NOMO-1 treated with DMSO at 0.1 percent for 48 hours (cell line): ENCODE measurements at regions not wholly inside any gene's neighbourhood (a gene's known extent, or its start where the extent isn't known, plus 50 kb on each side); places are given as distances from the start of the nearest gene placed in this dataset.

Experiments used
- DNase-seq: peaks from one replicate; lab custom pipeline; 2025; ENCODE audit not compliant: unreplicated experiment; lab: John Stamatoyannopoulos, UW

DNA sequence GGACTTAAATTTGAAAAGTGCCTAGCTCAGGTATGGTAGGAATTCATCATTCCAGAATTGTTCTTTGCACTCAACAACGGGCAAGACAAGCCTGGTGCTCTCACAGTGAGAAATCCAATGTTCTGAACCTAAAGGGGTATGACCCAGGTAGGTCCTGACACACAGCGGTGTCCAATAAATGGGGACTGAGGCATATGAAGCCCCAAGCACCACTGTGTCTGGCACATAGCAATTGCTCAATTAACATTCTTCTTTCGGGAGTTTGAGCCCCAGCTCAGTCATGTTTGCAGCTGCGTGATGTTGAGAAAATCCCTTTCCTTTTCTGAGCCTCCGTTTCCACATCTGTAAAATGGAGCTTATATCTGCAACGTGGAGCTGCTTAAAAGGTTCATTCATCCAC lies 535.8 kb downstream of the MIAT start:
- no peak for DNase-seq

DNA sequence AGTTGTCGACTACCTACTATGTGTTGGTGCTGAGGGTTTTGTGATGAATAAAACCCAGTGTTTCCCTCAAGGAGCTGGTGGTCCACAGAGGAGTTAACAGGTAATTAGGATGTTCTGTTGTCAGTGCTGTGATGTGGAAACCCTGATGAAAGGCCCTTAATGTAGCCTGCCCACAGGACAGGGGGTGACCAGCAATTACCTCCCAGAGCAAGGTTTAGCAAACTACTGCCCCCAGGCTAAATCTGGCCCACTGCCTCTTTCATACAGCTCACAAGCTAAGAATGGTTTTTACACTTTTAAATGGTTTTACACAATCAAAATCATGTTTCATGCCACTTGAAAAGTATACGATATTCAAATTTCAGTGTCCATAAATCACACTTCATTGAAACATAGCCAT lies 536.2 kb downstream of the MIAT start:
- DNase-seq, result no peak

DNA sequence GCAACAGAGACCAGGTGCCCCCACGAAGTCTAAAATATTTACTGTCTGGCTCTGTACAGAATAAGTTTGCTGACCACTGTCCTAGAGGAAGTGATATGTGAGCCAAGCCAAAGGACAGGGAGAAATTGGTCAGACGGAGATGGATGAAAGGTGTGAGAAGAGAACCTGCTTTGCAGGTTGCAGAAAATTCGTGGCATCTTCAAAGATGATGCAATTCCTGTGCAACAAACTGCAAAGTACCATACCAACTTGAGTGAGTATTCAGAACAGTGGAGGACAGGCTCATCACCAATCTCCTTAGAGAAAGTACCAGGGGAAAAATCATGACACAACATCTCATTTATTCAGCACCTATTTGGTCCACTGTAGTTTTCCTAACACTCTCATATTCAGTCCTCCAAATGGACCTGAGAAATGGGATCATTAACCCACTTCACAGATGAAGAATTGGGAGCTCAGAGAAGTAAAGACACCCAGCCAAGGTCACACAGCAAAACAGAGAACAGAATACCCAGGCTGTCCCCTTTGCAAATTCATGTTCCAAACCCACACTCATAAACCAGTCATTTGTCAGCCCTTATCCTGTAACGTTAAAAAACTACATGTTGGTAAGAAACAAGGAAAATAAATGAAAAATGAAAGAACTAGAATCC lies 536.8 kb downstream of the MIAT start:
- DNase-seq, result no peak

DNA sequence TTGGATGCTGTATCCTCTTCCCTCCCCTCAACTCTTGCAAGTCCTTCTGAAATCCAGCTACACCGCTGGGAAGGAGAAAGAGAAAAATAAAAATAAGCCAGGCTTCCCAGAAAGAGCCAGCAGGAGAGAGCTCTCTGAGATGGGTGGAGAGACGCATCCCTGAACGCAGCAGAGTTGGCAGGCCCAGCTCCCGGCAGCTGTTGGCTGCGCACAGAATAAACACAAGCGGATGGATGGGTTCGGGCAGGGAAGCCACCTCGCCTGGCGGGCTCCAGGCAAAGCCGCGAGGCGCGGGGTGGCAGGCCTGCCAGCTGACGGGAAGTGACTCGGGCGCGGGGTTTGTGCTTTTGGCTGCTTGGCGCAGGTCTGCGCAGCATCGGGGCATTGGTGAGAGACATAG lies 537.7 kb downstream of the MIAT start:
- DNase-seq, result no peak

DNA sequence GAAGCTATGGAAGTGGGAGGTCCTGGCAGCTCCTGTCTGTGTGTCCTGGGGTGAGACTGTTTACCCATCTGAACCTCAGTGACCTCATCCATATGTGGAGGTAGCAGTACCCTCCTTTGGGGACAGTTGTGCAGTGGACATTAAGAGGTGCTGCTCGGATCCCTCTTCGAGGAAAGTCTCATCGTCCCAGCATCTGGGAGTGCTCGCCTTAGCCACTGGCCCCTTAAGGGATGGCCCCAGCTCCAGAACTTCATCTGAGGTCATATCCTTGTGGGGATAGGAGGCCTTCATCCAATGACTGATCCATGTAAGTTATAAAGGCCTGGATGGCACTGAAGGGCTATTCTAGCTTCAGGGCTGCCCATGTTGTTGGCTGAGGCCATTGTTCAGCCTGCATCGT lies 538.1 kb downstream of the MIAT start:
- DNase-seq, result no peak

DNA sequence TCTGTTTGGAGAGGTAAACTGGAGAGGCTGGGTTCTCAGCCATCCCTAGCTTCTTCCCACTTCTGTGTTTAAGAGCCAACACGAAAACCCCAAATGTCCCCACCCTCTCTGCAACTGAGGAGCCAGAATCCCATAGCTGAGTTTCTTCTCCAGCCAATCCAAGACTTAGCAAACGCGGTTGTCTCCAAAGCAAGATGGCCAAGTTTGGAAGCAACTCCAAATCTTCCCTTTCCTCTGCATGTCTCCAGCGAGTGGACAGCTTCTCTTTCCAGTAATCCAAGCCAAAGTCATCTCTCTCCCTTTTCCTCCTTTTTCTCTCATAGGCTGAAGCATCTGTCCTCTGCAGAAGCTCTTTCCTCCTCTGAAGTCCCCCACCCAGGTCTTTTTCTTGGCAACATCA lies 539.2 kb downstream of the MIAT start:
- no peak for DNase-seq

DNA sequence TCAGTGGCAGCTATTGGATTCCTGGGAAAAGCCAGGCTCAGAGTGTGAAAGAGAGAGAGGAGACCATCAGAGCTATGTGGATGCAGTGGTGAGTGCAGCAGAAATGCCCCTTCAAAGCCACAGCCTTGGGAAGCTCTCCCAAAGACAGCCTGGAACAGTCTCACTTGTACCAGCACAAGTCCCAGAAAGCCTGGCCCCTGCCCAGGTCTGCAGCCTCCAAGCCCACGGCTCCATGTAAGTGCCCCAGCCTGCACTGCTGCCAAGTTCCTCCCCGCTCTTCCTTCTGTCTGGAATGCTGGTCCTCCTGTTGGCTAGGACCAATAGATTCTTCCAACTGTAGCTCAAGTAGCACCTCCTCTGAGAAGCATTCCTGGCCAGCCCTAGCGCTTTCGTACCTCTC lies 539.7 kb downstream of the MIAT start:
- no peak for DNase-seq

DNA sequence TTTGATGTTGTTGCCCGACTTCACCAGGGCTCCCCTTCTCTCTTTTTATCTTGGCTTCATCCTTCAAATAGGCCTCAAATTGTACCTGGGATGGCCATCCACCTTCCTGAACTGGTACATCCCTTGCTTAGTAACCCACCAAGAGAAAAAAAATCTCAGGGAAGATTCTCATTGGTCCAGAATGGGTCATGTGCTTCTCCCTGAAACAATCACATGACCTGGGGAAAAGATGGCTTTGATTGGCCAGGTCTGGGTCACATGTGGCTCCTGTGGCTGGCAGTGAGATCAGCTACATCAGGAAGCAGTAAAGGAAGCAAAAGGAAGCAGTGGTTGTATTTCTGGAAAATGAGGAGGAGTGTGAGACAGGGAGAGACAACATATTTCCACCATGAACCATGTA lies 540.2 kb downstream of the MIAT start:
- no peak for DNase-seq

DNA sequence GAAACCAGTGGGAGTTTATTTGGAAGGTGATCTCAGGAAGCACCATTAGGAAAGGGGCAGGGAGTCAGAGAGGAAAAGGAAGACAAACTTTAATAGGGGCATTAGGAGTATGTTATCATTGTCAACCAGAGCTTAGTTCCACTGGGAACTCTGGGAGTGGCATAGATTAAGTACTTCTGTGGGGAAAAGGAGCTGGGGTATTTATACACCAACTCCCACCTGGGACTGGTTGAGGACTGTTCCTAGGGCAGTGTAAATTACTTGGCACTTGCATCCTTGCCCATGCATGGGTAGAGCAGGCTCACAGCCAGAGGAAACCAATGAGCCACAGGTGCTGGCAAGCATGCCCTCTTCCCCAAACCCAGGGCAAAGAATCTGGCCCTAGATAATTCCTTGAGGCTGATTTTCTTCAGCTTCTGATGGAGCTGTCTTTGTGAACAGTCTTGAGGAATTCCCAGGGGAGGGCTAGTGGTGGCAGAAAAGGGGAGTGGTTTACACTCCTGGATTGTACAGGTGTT lies 541.2 kb downstream of the MIAT start:
- no peak for DNase-seq

DNA sequence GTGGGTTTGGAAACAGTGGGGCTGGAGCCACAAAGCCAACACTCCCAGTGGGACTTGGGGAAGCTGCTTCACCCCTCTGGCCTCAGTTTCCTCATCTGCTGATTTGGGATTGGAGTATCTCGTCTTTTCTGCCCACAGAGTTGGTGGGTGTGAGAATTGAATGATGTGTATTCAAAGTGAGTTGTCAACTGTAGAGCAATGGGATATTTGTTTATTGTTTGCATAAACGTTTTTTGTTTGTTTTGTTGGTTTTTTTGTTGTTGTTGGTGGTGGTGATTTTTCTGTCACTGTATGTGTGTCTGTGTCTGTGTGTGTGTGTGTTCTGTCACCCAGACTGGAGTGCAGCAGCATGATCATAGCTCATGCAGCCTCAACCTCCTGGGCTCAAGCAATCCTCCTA lies 542.0 kb downstream of the MIAT start:
- DNase-seq, result no peak

DNA sequence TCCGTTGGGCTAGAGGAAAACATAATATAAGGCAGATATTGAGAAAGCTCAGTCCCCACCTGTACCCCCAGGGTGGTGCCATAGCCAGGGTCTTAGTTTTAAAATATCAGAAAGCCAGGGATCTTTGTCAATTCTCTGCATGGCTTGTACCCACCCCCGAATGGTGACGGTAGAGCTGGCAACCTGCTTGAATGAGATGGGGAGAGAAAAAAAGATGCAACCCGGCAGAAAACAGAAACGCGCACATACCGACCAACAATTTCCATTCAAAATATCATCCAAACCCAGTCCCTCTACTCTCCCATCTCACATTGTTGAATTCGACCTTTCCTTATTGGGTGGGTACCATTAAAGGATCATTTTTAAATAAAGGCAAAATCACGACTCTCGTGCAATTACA lies 543.9 kb downstream of the MIAT start:
- DNase-seq, result no peak

DNA sequence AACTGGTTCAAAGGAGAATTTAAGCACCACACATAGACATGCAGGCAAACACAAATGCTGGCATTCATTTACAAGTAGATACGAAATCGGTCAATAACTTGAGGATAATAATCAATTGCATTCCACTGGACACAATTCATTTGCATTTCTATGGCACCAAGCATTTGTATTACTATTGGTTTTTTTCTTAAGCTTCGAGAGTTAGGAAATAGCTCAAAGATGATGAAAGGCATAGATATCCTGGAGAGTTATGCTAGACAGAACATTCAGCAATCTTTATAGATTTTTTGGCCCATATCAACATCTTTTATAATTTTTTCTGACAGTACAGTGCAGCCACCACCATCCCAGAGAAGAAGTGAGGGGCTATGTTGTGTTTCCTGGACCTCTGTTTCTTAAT lies 544.4 kb downstream of the MIAT start:
- DNase-seq, result no peak

DNA sequence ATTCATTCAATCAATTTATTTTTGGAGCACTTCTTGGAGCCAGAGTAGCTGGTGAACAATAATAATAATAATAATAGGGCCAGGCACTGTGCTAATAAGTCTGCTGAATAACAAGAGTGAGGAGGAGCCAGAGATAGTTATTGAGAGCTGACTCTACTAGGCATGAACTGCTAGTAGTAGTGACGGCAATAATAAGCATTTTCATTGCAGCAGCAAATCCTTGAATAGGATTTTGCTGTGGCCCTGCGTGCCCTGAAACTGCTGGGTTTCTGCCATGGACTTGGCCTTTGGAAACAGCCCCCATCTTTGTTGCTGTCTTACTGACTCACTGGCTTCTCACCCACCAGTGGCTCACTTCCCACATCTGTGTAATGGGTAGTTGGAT lies 545.9 kb downstream of the MIAT start:
- DNase-seq, result no peak

DNA sequence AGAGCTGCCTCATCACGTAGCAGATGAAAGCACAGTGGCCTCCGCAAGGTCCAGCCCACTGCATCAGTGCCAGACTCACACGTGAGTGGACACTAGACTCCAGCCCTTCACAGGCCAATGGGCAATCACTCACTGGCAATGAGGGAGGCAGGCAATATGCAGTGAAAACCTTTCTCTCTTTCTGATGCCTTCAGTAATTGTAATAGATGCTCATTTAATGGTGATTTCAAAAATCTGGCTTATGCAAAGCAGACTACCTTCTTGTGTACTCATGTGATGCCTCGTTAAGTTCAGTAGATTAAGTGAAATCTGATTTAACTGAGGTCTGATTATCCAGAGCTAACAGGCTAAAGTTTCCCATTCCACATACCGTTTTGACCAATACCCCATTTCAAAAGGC lies 546.9 kb downstream of the MIAT start:
- no peak for DNase-seq

DNA sequence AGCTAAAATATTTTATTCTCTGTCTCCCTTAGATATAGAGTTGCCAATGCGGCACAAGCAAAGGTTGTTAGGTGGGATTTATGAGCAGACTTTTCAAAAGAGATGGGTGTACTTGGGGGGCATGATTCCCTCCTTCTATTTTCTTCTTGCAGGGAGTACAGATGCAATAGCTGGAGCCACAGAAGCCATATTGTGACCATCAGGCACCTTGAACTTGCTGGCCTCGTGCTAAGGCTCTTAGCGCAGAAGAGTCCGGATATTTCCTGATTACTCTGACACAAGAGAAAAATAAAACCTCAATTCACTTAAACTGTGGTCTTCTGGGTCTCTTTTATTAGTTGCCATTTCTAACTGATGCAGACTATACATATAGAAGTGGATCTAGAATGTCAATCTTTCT lies 547.4 kb downstream of the MIAT start:
- DNase-seq, result no peak

DNA sequence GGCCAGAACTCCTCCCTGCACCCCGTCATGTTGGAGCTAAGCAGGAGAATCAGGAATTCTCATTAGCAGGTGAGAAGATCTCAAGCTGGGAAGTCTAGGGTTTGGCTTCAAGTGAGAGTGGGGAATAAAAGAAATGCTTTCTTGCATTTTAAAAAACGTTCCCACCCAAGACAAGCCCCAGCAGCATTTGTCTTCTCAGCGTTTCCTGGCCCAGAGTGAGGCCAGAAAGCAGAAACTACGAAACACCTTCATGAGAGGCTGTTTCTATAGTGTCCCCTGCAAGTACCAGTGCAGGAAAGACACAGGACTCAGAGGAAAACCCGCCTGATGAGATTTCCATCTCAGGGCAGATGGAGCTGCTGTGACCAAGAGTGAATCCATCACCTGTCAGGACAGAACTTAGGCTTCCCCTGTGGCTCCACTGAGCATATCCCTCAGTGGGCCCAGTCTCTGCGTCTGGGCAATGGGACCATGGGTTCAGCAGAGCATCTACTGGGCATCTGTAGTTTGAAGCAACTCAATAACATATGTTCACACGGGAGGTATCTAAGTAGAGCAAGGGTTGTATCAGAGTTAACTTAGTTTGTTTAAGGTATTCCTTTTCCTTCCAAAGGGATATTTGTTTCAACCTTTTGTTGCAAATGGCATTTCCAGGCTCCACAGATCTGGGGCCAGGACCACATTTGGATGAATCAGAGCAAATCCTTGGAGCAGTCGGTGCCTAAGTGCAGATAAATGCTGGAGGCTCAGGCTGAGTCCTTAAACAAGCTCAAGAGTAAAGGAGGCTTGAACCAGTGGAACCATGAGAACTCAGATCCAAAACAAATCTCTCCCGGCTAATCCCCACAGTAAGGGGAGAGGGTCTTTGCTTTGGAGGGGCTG lies 548.3 kb downstream of the MIAT start:
- no peak for DNase-seq

DNA sequence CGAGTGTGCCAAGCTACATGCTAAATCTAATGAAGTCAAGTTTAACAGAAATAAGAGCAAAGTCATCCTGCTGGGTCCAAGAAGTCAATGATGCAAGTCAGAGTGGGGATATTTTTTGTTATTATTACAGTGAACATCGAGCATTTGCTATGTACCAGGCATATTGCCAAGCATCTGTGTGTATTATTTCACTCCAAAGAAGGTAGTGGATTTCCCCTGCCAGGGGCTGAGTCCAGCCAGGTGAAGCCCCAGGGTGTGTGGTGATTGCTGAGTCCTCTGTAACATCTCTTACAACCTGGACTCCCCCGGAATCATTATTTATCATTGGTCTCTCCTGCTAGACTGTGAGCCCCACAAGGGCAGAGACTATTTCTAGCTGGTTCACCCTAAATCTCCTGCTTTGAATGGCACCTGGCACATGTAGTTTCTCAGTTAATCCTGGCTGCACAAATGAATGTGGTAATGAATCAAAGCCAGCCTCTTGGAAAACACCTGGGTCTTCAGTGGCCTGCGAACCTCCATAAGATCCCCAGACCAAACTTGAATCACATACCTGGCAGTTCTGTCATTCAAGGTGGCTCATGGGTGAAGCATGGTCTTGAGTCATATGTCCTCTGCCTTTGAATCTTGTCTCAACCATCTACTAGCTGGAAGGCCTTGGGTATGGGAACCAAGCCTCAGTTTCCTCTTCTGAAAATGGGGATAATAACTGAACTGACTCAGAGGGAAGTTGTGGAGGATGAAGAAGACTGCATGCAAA lies 549.2 kb downstream of the MIAT start:
- no peak for DNase-seq

DNA sequence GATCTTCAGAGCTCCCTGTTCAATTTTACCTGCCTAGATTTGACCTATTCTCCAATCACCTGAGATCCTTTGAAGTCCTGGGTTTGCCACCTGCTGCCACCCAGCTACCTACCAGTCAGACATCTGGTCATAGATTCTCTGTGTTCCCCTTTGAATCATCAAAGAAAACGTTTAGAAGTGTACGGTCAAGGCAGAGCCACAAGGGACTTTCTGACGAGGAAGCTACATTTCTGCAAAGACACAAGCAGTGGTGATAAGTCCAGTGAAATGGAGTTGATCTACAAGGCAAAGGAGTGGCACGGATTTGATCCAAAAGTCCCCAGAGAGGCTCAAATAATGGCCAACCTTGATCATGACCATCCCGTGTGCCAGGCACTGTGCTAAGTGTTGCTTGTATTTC lies 549.9 kb downstream of the MIAT start:
- DNase-seq, result no peak

DNA sequence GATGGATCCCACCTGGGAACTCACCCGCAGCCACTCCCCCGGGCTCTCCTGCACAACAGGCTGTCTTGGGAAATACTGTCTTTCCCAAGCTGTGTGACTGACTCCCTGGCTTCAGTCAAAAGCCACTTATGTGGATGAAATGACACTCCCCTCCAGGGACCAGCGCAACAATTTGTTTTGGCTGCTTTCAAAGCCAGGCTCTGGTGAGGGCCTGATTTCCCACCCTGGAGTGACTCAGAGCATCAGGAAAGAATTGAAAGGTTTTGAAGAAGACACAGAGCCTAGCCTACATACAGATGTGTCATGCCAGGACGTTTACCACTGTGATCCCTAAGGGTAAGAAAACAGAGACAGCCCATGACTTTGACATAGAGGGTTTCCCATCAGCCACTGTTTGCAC lies 550.5 kb downstream of the MIAT start:
- DNase-seq, result no peak

DNA sequence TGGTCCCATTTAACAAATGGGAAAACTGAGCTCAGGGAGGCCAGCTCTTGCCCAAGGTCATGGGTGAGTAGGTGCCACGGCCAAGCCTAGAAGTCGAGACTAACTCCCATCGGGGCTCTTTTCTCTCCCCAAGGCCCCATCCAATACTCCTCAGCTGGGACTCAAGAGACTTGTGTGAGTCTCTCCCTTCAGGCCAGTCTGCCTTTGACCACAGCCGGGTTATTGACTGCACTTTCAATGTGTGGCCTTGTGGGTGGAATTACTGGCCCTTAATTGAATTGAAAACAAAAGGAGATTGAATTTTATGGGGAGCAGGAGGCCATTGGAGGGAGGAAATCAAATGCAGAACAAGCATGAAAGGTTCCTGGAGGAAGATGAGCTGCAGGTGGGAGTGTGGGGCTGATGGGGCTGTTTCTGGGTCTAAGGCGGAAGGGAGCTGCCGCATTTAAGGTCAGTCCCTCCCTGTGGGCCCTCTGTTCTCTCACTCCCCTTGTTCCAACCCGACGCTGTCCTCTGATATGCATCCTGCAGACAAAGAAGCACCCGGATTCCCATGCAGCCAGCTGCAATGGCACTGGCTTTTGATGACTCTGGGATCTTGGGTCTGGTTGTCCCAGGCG lies 552.8 kb downstream of the MIAT start:
- DNase-seq, result no peak

DNA sequence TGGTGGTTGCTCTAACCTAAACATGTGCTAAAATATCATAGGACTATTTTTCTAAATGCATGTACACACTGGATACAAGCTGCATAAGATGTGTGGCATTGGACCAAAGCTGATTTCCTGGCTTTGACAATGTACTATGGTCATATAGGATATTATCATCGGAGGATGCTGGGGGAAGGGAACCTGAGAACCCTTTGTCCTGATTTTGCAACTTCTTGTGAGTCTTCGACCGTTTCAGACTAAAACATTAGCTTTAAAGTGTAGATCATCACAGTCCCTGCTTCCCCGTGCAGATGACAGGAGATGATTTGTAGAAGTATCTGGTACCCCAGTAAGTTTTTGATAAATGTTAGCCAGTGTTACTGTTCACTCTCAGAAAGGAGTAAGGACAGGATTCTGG lies 554.7 kb downstream of the MIAT start:
- no peak for DNase-seq
